Ishikawa (cell line): ENCODE measurements at regions not wholly inside any gene's neighbourhood (a gene's known extent, or its start where the extent isn't known, plus 50 kb on each side); places are given as distances from the start of the nearest gene placed in this dataset.

Experiments
- CEBPB ChIP-seq: IDR thresholded peaks from 2 replicates; pipeline ENCODE4 v1.6.1; 2012
- CREB1 ChIP-seq: IDR thresholded peaks from 2 replicates; pipeline ENCODE4 v1.6.1; 2012; ENCODE audit warnings: low read depth
- EGR1 ChIP-seq: IDR thresholded peaks from 2 replicates; pipeline ENCODE4 v1.6.1; 2012
- EP300 ChIP-seq: IDR thresholded peaks from 2 replicates; pipeline ENCODE4 v1.6.1; 2012; ENCODE audit warnings: borderline replicate concordance
- FOXM1 ChIP-seq: IDR thresholded peaks from 2 replicates; pipeline ENCODE4 v1.6.1; 2012; ENCODE audit warnings: low read depth, borderline replicate concordance
- NFIC ChIP-seq: IDR thresholded peaks from 2 replicates; pipeline ENCODE4 v1.6.1; 2012
- RAD21 ChIP-seq: IDR thresholded peaks from 2 replicates; pipeline ENCODE4 v1.6.1; 2012; ENCODE audit warnings: low read depth
- TAF1 ChIP-seq: IDR thresholded peaks from 2 replicates; pipeline ENCODE4 v1.6.1; 2012; ENCODE audit warnings: low read depth, mild to moderate bottlenecking
- TCF12 ChIP-seq: IDR thresholded peaks from 2 replicates; pipeline ENCODE4 v1.6.1; 2012; ENCODE audit warnings: low read depth
- TEAD4 ChIP-seq: IDR thresholded peaks from 2 replicates; pipeline ENCODE4 v1.6.1; 2012
- YY1 ChIP-seq: IDR thresholded peaks from 2 replicates; pipeline ENCODE4 v1.6.1; 2012; ENCODE audit warnings: low read depth
- ZBTB7A ChIP-seq: IDR thresholded peaks from 2 replicates; pipeline ENCODE4 v1.6.1; 2012; ENCODE audit warnings: low read depth
- TF ChIP-seq, protein P1 (sequence below): IDR thresholded peaks from 2 replicates; pipeline ENCODE4 v1.6.1; 2012; ENCODE audit warnings: low read depth, mild to moderate bottlenecking
- TF ChIP-seq, protein P2 (sequence below): IDR thresholded peaks from 2 replicates; pipeline ENCODE4 v1.6.1; 2012
- TF ChIP-seq, protein P3 (sequence below): IDR thresholded peaks from 2 replicates; pipeline ENCODE4 v1.6.1; 2012

DNA sequence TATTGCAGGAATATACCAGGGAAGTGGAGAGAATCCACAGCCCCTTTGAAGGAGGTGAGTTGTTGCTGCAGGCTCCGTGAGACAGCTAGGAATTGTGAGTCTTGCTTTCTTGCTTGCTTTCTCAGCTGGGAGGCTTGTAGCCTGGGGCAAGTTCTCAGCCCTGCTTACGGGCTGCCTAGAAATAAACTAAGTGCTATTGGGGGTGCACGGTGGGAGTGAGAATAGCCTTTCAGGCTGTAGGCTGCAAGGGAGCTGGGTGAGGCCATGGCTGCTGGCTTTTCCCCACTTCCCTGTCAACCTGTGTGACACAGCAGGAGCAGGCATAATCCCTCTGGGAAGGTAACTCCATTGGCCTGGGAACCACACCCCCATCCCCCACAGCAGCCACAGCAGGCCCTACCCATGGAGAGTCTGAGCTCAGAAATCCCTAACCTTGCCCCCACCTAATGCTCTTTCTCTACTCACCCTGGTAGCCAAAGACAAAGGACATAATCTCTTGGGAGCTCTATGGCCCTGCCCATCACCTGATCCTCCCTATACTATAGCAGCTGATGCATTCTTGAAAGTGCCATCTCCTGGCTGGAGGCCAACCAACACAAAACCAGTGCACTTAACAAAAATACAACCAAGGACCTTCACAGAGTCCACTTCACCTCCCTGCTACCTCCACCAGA is 113.0 kb downstream of the MMRN1 start:
- TF ChIP-seq YY1 (no peak), CREB1 (no peak), TAF1 (no peak), TCF12 (no peak), FOXM1 (no peak), EP300 (no peak), CEBPB (no peak), EGR1 (no peak)
- TF ChIP-seq, protein P1, sequence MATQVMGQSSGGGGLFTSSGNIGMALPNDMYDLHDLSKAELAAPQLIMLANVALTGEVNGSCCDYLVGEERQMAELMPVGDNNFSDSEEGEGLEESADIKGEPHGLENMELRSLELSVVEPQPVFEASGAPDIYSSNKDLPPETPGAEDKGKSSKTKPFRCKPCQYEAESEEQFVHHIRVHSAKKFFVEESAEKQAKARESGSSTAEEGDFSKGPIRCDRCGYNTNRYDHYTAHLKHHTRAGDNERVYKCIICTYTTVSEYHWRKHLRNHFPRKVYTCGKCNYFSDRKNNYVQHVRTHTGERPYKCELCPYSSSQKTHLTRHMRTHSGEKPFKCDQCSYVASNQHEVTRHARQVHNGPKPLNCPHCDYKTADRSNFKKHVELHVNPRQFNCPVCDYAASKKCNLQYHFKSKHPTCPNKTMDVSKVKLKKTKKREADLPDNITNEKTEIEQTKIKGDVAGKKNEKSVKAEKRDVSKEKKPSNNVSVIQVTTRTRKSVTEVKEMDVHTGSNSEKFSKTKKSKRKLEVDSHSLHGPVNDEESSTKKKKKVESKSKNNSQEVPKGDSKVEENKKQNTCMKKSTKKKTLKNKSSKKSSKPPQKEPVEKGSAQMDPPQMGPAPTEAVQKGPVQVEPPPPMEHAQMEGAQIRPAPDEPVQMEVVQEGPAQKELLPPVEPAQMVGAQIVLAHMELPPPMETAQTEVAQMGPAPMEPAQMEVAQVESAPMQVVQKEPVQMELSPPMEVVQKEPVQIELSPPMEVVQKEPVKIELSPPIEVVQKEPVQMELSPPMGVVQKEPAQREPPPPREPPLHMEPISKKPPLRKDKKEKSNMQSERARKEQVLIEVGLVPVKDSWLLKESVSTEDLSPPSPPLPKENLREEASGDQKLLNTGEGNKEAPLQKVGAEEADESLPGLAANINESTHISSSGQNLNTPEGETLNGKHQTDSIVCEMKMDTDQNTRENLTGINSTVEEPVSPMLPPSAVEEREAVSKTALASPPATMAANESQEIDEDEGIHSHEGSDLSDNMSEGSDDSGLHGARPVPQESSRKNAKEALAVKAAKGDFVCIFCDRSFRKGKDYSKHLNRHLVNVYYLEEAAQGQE, result no peak

DNA sequence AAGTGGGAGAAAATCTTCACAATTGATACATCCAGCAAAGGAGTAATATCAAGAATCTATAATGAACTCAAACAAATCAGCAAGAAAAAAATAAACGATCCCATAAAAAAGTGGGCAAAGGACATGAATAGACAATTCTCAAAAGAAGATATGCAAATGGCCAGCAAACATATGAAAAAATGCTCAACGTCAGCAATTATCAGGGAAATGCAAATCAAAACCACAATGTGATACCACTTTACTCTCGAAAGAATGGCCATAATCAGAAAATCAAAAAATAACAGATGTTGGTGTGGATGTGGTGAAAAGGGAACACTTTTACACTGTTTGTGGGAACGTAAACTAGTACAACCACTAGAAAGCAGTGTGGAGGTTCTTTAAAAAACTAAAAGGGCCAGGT is 114.3 kb upstream of the CCSER1 start:
- TF ChIP-seq FOXM1, result no peak
- TF ChIP-seq TCF12, result no peak
- TF ChIP-seq, protein P2, sequence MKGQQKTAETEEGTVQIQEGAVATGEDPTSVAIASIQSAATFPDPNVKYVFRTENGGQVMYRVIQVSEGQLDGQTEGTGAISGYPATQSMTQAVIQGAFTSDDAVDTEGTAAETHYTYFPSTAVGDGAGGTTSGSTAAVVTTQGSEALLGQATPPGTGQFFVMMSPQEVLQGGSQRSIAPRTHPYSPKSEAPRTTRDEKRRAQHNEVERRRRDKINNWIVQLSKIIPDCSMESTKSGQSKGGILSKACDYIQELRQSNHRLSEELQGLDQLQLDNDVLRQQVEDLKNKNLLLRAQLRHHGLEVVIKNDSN, result no peak
- TF ChIP-seq YY1, result no peak
- no peak for TF ChIP-seq CEBPB
- TF ChIP-seq ZBTB7A, result no peak
- TF ChIP-seq, protein P3, sequence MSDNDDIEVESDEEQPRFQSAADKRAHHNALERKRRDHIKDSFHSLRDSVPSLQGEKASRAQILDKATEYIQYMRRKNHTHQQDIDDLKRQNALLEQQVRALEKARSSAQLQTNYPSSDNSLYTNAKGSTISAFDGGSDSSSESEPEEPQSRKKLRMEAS, result no peak
- no peak for TF ChIP-seq TEAD4
- no peak for TF ChIP-seq NFIC
- TF ChIP-seq, protein P1, result no peak
- TF ChIP-seq EP300, result no peak
- no peak for TF ChIP-seq EGR1
- no peak for TF ChIP-seq RAD21
- no peak for TF ChIP-seq TAF1
- TF ChIP-seq CREB1, result no peak

DNA sequence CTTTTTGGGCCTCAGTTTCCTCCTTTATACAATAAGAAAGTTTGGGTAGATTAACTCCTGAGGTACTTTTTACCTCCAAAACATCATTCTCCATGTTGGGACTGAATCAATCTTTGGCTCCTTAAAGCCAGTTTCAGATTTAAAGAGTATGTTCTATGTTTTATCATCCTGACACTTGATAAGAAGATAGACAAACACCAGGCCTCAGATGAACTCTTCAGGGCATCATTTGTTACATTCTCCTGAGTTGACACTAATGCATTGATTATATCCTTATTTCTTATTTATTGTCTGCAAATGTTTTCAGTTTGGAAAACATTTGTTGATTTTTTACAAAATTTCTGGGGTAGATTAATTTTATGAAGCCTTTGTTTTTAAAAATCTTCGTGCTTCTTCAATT is 102.7 kb upstream of the CCSER1 start:
- TF ChIP-seq ZBTB7A (no peak), RAD21 (no peak), YY1 (no peak), EGR1 (no peak), CREB1 (no peak), EP300 (no peak), TEAD4 (no peak), TCF12 (no peak)
- TF ChIP-seq, protein P1, result no peak

DNA sequence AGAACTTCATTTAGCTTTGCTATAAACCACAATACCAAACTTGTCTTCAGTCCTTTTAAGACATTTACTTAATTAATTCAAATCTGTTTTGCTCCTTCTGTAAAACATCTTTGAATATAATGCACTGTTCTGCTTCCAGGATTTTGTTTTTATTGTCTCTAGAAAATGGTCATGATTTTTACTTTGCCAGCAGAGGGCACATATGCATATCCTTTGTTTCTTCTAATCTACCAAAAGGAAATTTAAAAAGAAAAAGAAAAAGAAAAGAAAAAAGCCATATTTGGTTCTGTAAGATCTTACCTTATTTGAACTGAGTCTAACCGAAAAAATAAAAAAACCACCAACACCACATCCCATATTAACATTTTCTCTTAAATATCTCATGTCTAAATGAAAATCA is 101.9 kb upstream of the CCSER1 start:
- TF ChIP-seq RAD21 (peak; percentile 48), EP300 (no peak)

DNA sequence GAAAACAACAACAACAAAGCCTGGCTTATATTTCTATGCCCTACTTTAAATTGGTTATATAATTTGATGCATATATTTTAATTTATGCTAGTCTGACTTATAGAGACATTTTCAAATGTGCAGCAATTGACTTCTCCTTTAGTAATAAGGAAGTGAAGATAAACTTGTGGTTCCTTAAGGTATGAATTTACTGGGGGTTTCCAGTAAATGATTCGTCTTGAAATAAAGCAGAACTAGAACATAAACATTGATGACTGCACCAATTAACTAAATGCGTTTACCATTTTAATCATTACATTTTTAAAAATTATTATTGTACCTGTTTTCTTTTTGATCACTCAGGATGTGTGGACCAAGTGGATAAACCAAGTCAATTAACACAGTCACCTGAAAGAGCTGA is 99.6 kb upstream of the CCSER1 start:
- TF ChIP-seq RAD21 (no peak), TEAD4 (no peak), EGR1 (no peak), CREB1 (no peak), NFIC (no peak), TAF1 (no peak), ZBTB7A (no peak), CEBPB (no peak), YY1 (no peak), EP300 (no peak), FOXM1 (no peak), TCF12 (no peak)
- TF ChIP-seq, protein P1, result no peak
- TF ChIP-seq, protein P3, result no peak
- TF ChIP-seq, protein P2, result no peak
